K562 (cell line): ENCODE measurements at regions not wholly inside any gene's neighbourhood (a gene's known extent, or its start where the extent isn't known, plus 50 kb on each side); places are given as distances from the start of the nearest gene placed in this dataset.

Source experiments
- CBX2 ChIP-seq: fragments of 200-600 bp; sonication (generic); IDR thresholded peaks from one replicate; pipeline ENCODE4 v1.6.1; 2012; ENCODE audit warnings: mild to moderate bottlenecking, low read length, inconsistent platforms; ENCODE audit not compliant: insufficient read depth, poor library complexity, severe bottlenecking
- CHCHD3 ChIP-seq: fragments of 250-450 bp; sonication (Bioruptor Pico); IDR thresholded peaks from 2 replicates; pipeline ENCODE4 v2.1.2; 2022; ENCODE audit warnings: mild to moderate bottlenecking
- GTF2A2 ChIP-seq: IDR thresholded peaks from 2 replicates; pipeline ENCODE4 v1.6.1; 2016; ENCODE audit warnings: mild to moderate bottlenecking, missing genetic modification characterization, missing compliant biosample characterization
- HSF4 ChIP-seq: fragments of 250-450 bp; sonication (Bioruptor Pico); IDR thresholded peaks from 2 replicates; pipeline ENCODE4 v2.1.2; 2022; ENCODE audit warnings: mild to moderate bottlenecking, moderate library complexity, borderline replicate concordance
- POLR2A ChIP-seq: fragments of 450-650 bp; conservative IDR thresholded peaks from 2 replicates; pipeline ENCODE4 v1.6.1; 2016
- POLR2H ChIP-seq: IDR thresholded peaks from 2 replicates; pipeline ENCODE4 v1.6.1; 2016; ENCODE audit warnings: missing genetic modification characterization, low read depth, mild to moderate bottlenecking, control low read depth, missing compliant biosample characterization, moderate library complexity
- RBFOX2 ChIP-seq: fragments of 200-400 bp; formaldehyde crosslinking; IDR thresholded peaks from 2 replicates; pipeline ENCODE4 v1.6.1; 2017; ENCODE audit warnings: low read depth, mild to moderate bottlenecking, low read length, moderate library complexity
- SMARCA4 ChIP-seq: fragments of 450-650 bp; IDR thresholded peaks from 2 replicates; pipeline ENCODE4 v1.6.1; 2016
- SUPT5H ChIP-seq: fragments of 450-650 bp; IDR thresholded peaks from 2 replicates; pipeline ENCODE4 v1.6.1; 2016
- THRAP3 ChIP-seq: fragments of 450-650 bp; IDR thresholded peaks from 2 replicates; pipeline ENCODE4 v1.6.1; 2016; ENCODE audit warnings: mild to moderate bottlenecking, inconsistent platforms, borderline replicate concordance
- U2AF2 ChIP-seq: fragments of 200-400 bp; formaldehyde crosslinking; optimal IDR thresholded peaks from 2 replicates; pipeline ENCODE3; 2017; ENCODE audit warnings: low read depth, mild to moderate bottlenecking, low read length
- ZKSCAN8 ChIP-seq: fragments of 200-800 bp; sonication (Bioruptor generic); IDR thresholded peaks from 2 replicates; pipeline ENCODE4 v1.6.1; 2016; ENCODE audit warnings: missing genetic modification characterization, missing compliant biosample characterization
- ZNF174 ChIP-seq: fragments of 250-450 bp; sonication (Bioruptor Pico); IDR thresholded peaks from 2 replicates; pipeline ENCODE4 v1.4.0; 2020; ENCODE audit warnings: mild to moderate bottlenecking
- ZNF23 ChIP-seq: fragments of 250-450 bp; sonication (Bioruptor Pico); IDR thresholded peaks from 2 replicates; pipeline ENCODE4 v1.4.0; 2020; ENCODE audit warnings: mild to moderate bottlenecking
- TF ChIP-seq, protein P1 (sequence below): fragments of 450-650 bp; IDR thresholded peaks from 2 replicates; pipeline ENCODE4 v1.6.1; 2017; ENCODE audit warnings: antibody characterized with exemption, mild to moderate bottlenecking
- TF ChIP-seq, protein P2 (sequence below): IDR thresholded peaks from 2 replicates; pipeline ENCODE4 v1.6.1; 2014; ENCODE audit warnings: antibody characterized with exemption
- TF ChIP-seq, protein P3 (sequence below): fragments of 200-400 bp; formaldehyde crosslinking; IDR thresholded peaks from 2 replicates; pipeline ENCODE4 v1.6.1; 2017; ENCODE audit warnings: mild to moderate bottlenecking, low read depth, low read length, moderate library complexity
- TF ChIP-seq, protein P4 (sequence below): fragments of 450-650 bp; IDR thresholded peaks from 2 replicates; pipeline ENCODE4 v1.6.1; 2016
- TF ChIP-seq, protein P5 (sequence below): fragments of 450-650 bp; IDR thresholded peaks from 2 replicates; pipeline ENCODE4 v1.6.1; 2017; ENCODE audit warnings: antibody characterized with exemption

DNA sequence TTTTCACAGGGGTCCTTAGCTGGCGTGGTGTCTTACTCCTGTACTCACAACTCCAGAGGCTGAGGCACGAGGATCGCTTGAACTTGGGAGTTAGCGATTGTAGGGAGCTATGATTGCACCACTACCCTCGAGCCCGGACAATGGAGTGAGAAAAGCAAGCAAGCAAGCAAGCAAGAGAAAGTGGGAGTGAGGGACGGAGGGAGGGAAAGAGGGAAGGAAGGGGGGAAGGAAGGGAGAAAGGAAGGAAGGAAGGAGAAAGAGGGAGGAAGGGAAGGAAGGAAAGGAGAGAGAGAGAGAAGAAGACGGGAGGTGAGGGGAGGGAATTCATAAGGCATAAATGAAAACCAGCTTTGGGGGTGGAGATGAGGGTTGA is 120.5 kb downstream of the TRIM27 start (continued):
- TF ChIP-seq CBX2 = no peak
- TF ChIP-seq, protein P1, sequence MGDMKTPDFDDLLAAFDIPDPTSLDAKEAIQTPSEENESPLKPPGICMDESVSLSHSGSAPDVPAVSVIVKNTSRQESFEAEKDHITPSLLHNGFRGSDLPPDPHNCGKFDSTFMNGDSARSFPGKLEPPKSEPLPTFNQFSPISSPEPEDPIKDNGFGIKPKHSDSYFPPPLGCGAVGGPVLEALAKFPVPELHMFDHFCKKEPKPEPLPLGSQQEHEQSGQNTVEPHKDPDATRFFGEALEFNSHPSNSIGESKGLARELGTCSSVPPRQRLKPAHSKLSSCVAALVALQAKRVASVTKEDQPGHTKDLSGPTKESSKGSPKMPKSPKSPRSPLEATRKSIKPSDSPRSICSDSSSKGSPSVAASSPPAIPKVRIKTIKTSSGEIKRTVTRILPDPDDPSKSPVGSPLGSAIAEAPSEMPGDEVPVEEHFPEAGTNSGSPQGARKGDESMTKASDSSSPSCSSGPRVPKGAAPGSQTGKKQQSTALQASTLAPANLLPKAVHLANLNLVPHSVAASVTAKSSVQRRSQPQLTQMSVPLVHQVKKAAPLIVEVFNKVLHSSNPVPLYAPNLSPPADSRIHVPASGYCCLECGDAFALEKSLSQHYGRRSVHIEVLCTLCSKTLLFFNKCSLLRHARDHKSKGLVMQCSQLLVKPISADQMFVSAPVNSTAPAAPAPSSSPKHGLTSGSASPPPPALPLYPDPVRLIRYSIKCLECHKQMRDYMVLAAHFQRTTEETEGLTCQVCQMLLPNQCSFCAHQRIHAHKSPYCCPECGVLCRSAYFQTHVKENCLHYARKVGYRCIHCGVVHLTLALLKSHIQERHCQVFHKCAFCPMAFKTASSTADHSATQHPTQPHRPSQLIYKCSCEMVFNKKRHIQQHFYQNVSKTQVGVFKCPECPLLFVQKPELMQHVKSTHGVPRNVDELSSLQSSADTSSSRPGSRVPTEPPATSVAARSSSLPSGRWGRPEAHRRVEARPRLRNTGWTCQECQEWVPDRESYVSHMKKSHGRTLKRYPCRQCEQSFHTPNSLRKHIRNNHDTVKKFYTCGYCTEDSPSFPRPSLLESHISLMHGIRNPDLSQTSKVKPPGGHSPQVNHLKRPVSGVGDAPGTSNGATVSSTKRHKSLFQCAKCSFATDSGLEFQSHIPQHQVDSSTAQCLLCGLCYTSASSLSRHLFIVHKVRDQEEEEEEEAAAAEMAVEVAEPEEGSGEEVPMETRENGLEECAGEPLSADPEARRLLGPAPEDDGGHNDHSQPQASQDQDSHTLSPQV = no peak
- TF ChIP-seq, protein P2, sequence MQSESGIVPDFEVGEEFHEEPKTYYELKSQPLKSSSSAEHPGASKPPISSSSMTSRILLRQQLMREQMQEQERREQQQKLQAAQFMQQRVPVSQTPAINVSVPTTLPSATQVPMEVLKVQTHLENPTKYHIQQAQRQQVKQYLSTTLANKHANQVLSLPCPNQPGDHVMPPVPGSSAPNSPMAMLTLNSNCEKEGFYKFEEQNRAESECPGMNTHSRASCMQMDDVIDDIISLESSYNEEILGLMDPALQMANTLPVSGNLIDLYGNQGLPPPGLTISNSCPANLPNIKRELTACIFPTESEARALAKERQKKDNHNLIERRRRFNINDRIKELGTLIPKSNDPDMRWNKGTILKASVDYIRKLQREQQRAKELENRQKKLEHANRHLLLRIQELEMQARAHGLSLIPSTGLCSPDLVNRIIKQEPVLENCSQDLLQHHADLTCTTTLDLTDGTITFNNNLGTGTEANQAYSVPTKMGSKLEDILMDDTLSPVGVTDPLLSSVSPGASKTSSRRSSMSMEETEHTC = no peak
- TF ChIP-seq RBFOX2 = no peak
- TF ChIP-seq POLR2A = no peak
- no peak for TF ChIP-seq ZKSCAN8
- no peak for TF ChIP-seq HSF4 (CRISPR knock-in tag)
- peak; percentile 76 for TF ChIP-seq SMARCA4
- no peak for TF ChIP-seq POLR2H
- TF ChIP-seq, protein P3, sequence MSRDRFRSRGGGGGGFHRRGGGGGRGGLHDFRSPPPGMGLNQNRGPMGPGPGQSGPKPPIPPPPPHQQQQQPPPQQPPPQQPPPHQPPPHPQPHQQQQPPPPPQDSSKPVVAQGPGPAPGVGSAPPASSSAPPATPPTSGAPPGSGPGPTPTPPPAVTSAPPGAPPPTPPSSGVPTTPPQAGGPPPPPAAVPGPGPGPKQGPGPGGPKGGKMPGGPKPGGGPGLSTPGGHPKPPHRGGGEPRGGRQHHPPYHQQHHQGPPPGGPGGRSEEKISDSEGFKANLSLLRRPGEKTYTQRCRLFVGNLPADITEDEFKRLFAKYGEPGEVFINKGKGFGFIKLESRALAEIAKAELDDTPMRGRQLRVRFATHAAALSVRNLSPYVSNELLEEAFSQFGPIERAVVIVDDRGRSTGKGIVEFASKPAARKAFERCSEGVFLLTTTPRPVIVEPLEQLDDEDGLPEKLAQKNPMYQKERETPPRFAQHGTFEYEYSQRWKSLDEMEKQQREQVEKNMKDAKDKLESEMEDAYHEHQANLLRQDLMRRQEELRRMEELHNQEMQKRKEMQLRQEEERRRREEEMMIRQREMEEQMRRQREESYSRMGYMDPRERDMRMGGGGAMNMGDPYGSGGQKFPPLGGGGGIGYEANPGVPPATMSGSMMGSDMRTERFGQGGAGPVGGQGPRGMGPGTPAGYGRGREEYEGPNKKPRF = no peak
- TF ChIP-seq ZNF174 (CRISPR knock-in tag) = no peak
- TF ChIP-seq ZNF23 (CRISPR knock-in tag) = no peak
- TF ChIP-seq CHCHD3 = no peak
- no peak for TF ChIP-seq U2AF2
- 0 out of 2 replicates have a peak, but pooled peaks have one; percentile 36 for TF ChIP-seq THRAP3
- TF ChIP-seq, protein P4, sequence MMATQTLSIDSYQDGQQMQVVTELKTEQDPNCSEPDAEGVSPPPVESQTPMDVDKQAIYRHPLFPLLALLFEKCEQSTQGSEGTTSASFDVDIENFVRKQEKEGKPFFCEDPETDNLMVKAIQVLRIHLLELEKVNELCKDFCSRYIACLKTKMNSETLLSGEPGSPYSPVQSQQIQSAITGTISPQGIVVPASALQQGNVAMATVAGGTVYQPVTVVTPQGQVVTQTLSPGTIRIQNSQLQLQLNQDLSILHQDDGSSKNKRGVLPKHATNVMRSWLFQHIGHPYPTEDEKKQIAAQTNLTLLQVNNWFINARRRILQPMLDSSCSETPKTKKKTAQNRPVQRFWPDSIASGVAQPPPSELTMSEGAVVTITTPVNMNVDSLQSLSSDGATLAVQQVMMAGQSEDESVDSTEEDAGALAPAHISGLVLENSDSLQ = peak; percentile 46; the same call in 1 of the 2 replicates
- 0 out of 2 replicates have a peak, but pooled peaks have one; percentile 36 for TF ChIP-seq SUPT5H
- no peak for TF ChIP-seq GTF2A2 (tag)
- TF ChIP-seq, protein P5, sequence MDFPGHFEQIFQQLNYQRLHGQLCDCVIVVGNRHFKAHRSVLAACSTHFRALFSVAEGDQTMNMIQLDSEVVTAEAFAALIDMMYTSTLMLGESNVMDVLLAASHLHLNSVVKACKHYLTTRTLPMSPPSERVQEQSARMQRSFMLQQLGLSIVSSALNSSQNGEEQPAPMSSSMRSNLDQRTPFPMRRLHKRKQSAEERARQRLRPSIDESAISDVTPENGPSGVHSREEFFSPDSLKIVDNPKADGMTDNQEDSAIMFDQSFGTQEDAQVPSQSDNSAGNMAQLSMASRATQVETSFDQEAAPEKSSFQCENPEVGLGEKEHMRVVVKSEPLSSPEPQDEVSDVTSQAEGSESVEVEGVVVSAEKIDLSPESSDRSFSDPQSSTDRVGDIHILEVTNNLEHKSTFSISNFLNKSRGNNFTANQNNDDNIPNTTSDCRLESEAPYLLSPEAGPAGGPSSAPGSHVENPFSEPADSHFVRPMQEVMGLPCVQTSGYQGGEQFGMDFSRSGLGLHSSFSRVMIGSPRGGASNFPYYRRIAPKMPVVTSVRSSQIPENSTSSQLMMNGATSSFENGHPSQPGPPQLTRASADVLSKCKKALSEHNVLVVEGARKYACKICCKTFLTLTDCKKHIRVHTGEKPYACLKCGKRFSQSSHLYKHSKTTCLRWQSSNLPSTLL = peak; percentile 76
